H1 (cell line): ENCODE measurements at regions not wholly inside any gene's neighbourhood (a gene's known extent, or its start where the extent isn't known, plus 50 kb on each side); places are given as distances from the start of the nearest gene placed in this dataset.

Source experiments
- CTCF ChIA-PET: fragments of 300-600 bp; sonication (Branson Sonifier 250); formaldehyde crosslinking; loops from one replicate; lab custom pipeline; 2021; ENCODE audit not compliant: partially characterized antibody; lab: Charles Lee
- POLR2A ChIA-PET: fragments of 300-600 bp; sonication (Branson Sonifier 250); formaldehyde crosslinking; loops from one replicate; lab custom pipeline; 2021; ENCODE audit warnings: inconsistent platforms; ENCODE audit not compliant: partially characterized antibody; lab: Charles Lee
- DNase-seq, 2 experiments: peaks; one replicate each; pipeline versions ENCODE4 v3.0.0 to v3.0.0-alpha.2; 2010 to 2022; ENCODE audit warnings: low spot score in 2 of 2, low read depth in 1 of 2, mixed read lengths in 1 of 2
- FAIRE-seq: peaks from 2 replicates; lab custom pipeline; 2011; peaks lifted over from hg19 to GRCh38; lab: Jason Lieb, UNC
- H2AFZ ChIP-seq: 2 replicates; pipeline ENCODE4 v1.8.1; 2012; ENCODE audit warnings: low read length, inconsistent platforms
- H2AK5ac ChIP-seq: 2 replicates; pipeline ENCODE4 v1.6.1; 2013; ENCODE audit warnings: low read depth, low read length
- H2BK120ac ChIP-seq: replicated peaks from 2 replicates; pipeline ENCODE3; 2013; ENCODE audit warnings: low read depth, low read length, inconsistent platforms
- H2BK12ac ChIP-seq: 2 replicates; pipeline ENCODE4 v1.6.1; 2013; ENCODE audit warnings: low read depth, low read length
- H2BK15ac ChIP-seq: 2 replicates; pipeline ENCODE4 v1.6.1; 2013; ENCODE audit warnings: low read length
- H2BK20ac ChIP-seq: 2 replicates; pipeline ENCODE4 v1.6.1; 2013; ENCODE audit warnings: low read length
- H2BK5ac ChIP-seq: 2 replicates; pipeline ENCODE4 v1.6.1; 2013; ENCODE audit warnings: low read depth, low read length
- H3K14ac ChIP-seq: 2 replicates; pipeline ENCODE4 v1.6.1; 2013; ENCODE audit warnings: inconsistent platforms; ENCODE audit not compliant: insufficient read length
- H3K18ac ChIP-seq: 2 replicates; pipeline ENCODE4 v1.6.1; 2013; ENCODE audit warnings: low read length; ENCODE audit errors: extremely low read depth
- H3K23ac ChIP-seq: 2 replicates; pipeline ENCODE4 v1.6.1; 2013; ENCODE audit warnings: inconsistent platforms; ENCODE audit not compliant: insufficient read length
- H3K23me2 ChIP-seq: 2 replicates; pipeline ENCODE4 v1.6.1; 2013; ENCODE audit warnings: low read depth, low read length
- H3K27ac ChIP-seq: 2 replicates; pipeline ENCODE4 v1.6.1; 2011; ENCODE audit warnings: low read depth, low read length, inconsistent platforms
- H3K27me3 ChIP-seq, 4 experiments: replicated peaks in 1 of 4; 1 replicate in 1 of 4; 2 replicates in 3 of 4; pipeline versions ENCODE4 v1.6.1 to v1.8.1; 2011 to 2013; ENCODE audit warnings: low read length in 3 of 4, mild to moderate bottlenecking in 3 of 4, inconsistent platforms in 2 of 4, mixed read lengths in 2 of 4, moderate library complexity in 1 of 4; ENCODE audit not compliant: control insufficient read depth in 3 of 4, insufficient read depth in 3 of 4; ENCODE audit errors: extremely low read depth in 1 of 4
- H3K36me3 ChIP-seq, 4 experiments: 2 replicates each; pipeline versions ENCODE4 v1.6.1 to v1.8.1; 2011 to 2013; ENCODE audit warnings: mild to moderate bottlenecking in 4 of 4, low read length in 3 of 4, moderate library complexity in 2 of 4, control low read depth in 1 of 4, inconsistent platforms in 1 of 4; ENCODE audit not compliant: insufficient read depth in 4 of 4, control insufficient read depth in 2 of 4
- H3K4ac ChIP-seq: replicated peaks from 2 replicates; pipeline ENCODE3; 2013; ENCODE audit warnings: low read length, low read depth, mixed read lengths, inconsistent platforms; ENCODE audit not compliant: insufficient read length
- H3K4me1 ChIP-seq, 4 experiments: replicated peaks in 1 of 4; 1 replicate in 1 of 4; 2 replicates in 3 of 4; pipeline versions ENCODE4 v1.6.1 to v1.8.1; 2011 to 2013; ENCODE audit warnings: low read length in 3 of 4, inconsistent platforms in 2 of 4, mixed read lengths in 1 of 4; ENCODE audit not compliant: insufficient read depth in 4 of 4, control insufficient read depth in 3 of 4
- H3K4me2 ChIP-seq, 2 experiments: 2 replicates each; pipeline versions ENCODE4 v1.6.1 to v1.8.1; 2011 to 2013; ENCODE audit warnings: low read depth in 2 of 2, low read length in 2 of 2, control low read depth in 1 of 2, inconsistent platforms in 1 of 2, mild to moderate bottlenecking in 1 of 2; ENCODE audit not compliant: insufficient read depth in 1 of 2
- H3K4me3 ChIP-seq, 4 experiments: fragments of 200-600, 300-600 bp in 1 of 4; sonication (generic), shearing (Covaris generic), sonication (Bioruptor Twin) in 1 of 4; 2 replicates each; pipeline versions ENCODE4 v1.5.1 to v1.8.1; 2011 to 2016; ENCODE audit warnings: low read length in 4 of 4, low read depth in 3 of 4, control low read depth in 2 of 4, inconsistent platforms in 2 of 4, mild to moderate bottlenecking in 2 of 4, mixed read lengths in 1 of 4, moderate library complexity in 1 of 4; ENCODE audit not compliant: insufficient read depth in 2 of 4; ENCODE audit errors: extremely low read depth in 1 of 4
- H3K56ac ChIP-seq: replicated peaks from 2 replicates; pipeline ENCODE3; 2013; ENCODE audit warnings: low read depth, mild to moderate bottlenecking, mixed read lengths, low read length, inconsistent platforms; ENCODE audit not compliant: insufficient read length
- H3K79me1 ChIP-seq: 2 replicates; pipeline ENCODE4 v1.6.1; 2013; ENCODE audit warnings: low read depth, low read length, control low read depth
- H3K79me2 ChIP-seq, 2 experiments: 2 replicates each; pipeline versions ENCODE4 v1.6.1 to v1.8.1; 2012 to 2013; ENCODE audit warnings: low read length in 2 of 2, mild to moderate bottlenecking in 2 of 2, inconsistent platforms in 1 of 2; ENCODE audit not compliant: insufficient read depth in 2 of 2, control insufficient read depth in 1 of 2
- H3K9ac ChIP-seq, 4 experiments: replicated peaks in 1 of 4; 1 replicate in 1 of 4; 2 replicates in 3 of 4; pipeline versions ENCODE4 v1.6.1 to v1.8.1; 2011 to 2013; ENCODE audit warnings: low read depth in 3 of 4, low read length in 3 of 4, control low read depth in 2 of 4, mild to moderate bottlenecking in 2 of 4, moderate library complexity in 2 of 4, inconsistent platforms in 1 of 4; ENCODE audit errors: extremely low read depth in 1 of 4
- H3K9me3 ChIP-seq, 2 experiments: 2 replicates each; pipeline versions ENCODE4 v1.6.1 to v1.8.1; 2012 to 2013; ENCODE audit warnings: mild to moderate bottlenecking in 2 of 2, moderate library complexity in 2 of 2, control low read depth in 1 of 2, inconsistent platforms in 1 of 2, low read depth in 1 of 2, low read length in 1 of 2, mixed read lengths in 1 of 2; ENCODE audit not compliant: insufficient read depth in 2 of 2
- H4K20me1 ChIP-seq, 2 experiments: replicated peaks in 1 of 2; 2 replicates each; pipeline versions ENCODE3 to v1.8.1; 2011 to 2013; ENCODE audit warnings: inconsistent platforms in 2 of 2, low read length in 2 of 2, mild to moderate bottlenecking in 1 of 2; ENCODE audit not compliant: insufficient read depth in 2 of 2, control insufficient read depth in 1 of 2
- H4K5ac ChIP-seq: 2 replicates; pipeline ENCODE4 v1.6.1; 2013; ENCODE audit warnings: low read length, low read depth, mixed read lengths, inconsistent platforms; ENCODE audit not compliant: insufficient read length
- H4K8ac ChIP-seq: 2 replicates; pipeline ENCODE4 v1.8.0; 2013; ENCODE audit warnings: mild to moderate bottlenecking, moderate library complexity, low read length, inconsistent platforms; ENCODE audit not compliant: insufficient read depth; ENCODE audit errors: extremely low read depth
- H4K91ac ChIP-seq: replicated peaks from 2 replicates; pipeline ENCODE3; 2013; ENCODE audit warnings: low read length, mixed read lengths, inconsistent platforms; ENCODE audit not compliant: insufficient read length
- BACH1 ChIP-seq: IDR thresholded peaks from 2 replicates; pipeline ENCODE4 v1.6.1; 2012; ENCODE audit warnings: low read length, improper control_type of control experiment
- BCL11A ChIP-seq, 2 experiments: IDR thresholded peaks; one replicate each; pipeline ENCODE4 v1.6.1; 2011; ENCODE audit warnings: low read depth in 2 of 2, low read length in 2 of 2, mild to moderate bottlenecking in 2 of 2
- CBX8 ChIP-seq: fragments of 300-800, 300-1000 bp; sonication (generic); IDR thresholded peaks from 2 replicates; pipeline ENCODE4 v1.7.1; 2016; ENCODE audit warnings: low read depth, low read length, borderline replicate concordance
- KDM1A ChIP-seq: fragments of 200-600, 300-600 bp; sonication (generic); IDR thresholded peaks from 2 replicates; pipeline ENCODE4 v1.7.1; 2016; ENCODE audit warnings: mild to moderate bottlenecking, low read length, borderline replicate concordance
- KDM5A ChIP-seq: fragments of 200-600 bp; IDR thresholded peaks from 2 replicates; pipeline ENCODE4 v1.7.1; 2012; ENCODE audit warnings: mild to moderate bottlenecking, low read length, inconsistent platforms, mixed read lengths
- NRF1 ChIP-seq: IDR thresholded peaks from 2 replicates; pipeline ENCODE4 v1.6.1; 2011; ENCODE audit warnings: mild to moderate bottlenecking, low read depth, low read length, improper control_type of control experiment
- PHF8 ChIP-seq: fragments of 200-600 bp; sonication (generic); conservative IDR thresholded peaks from 2 replicates; pipeline ENCODE4 v1.7.1; 2012; ENCODE audit warnings: low read depth, mild to moderate bottlenecking, inconsistent platforms, low read length, moderate library complexity
- RNF2 ChIP-seq: fragments of 200-900, 300-1000 bp; sonication (generic); IDR thresholded peaks from 2 replicates; pipeline ENCODE4 v1.7.1; 2016; ENCODE audit warnings: borderline replicate concordance, low read depth, mild to moderate bottlenecking, antibody characterized with exemption, low read length; ENCODE audit not compliant: poor library complexity, severe bottlenecking; ENCODE audit errors: missing control alignments
- SIRT6 ChIP-seq: IDR thresholded peaks from one replicate; pipeline ENCODE4 v1.7.1; 2012; ENCODE audit warnings: low read length, inconsistent platforms
- SUZ12 ChIP-seq: fragments of 200-600 bp; sonication (generic); IDR thresholded peaks from 2 replicates; pipeline ENCODE4 v1.6.1; 2012; ENCODE audit warnings: mild to moderate bottlenecking, inconsistent platforms, low read length, moderate library complexity, mixed read lengths
- TAF7 ChIP-seq: optimal IDR thresholded peaks from 2 replicates; pipeline ENCODE3; 2011; ENCODE audit warnings: low read depth, mild to moderate bottlenecking, inconsistent platforms, low read length, moderate library complexity, borderline replicate concordance
- WGBS, 2 experiments: shearing (Covaris generic) in 1 of 2; methylation state at CpG; one replicate each; pipeline versions ENCODE4 v1.1.6 to v1.1.7; 2013 to 2015; ENCODE audit warnings: low lambda C conversion rate in 2 of 2, mixed read lengths in 2 of 2, inconsistent platforms in 1 of 2, low coverage in 1 of 2, missing lambda C conversion rate in 1 of 2; ENCODE audit not compliant: insufficient replicate concordance in 2 of 2, insufficient coverage in 1 of 2, insufficient read length in 1 of 2; ENCODE audit errors: extremely low coverage in 1 of 2, missing lambda C conversion rate in 1 of 2; 5-methylcytosine and 5-hydroxymethylcytosine counted together

DNA sequence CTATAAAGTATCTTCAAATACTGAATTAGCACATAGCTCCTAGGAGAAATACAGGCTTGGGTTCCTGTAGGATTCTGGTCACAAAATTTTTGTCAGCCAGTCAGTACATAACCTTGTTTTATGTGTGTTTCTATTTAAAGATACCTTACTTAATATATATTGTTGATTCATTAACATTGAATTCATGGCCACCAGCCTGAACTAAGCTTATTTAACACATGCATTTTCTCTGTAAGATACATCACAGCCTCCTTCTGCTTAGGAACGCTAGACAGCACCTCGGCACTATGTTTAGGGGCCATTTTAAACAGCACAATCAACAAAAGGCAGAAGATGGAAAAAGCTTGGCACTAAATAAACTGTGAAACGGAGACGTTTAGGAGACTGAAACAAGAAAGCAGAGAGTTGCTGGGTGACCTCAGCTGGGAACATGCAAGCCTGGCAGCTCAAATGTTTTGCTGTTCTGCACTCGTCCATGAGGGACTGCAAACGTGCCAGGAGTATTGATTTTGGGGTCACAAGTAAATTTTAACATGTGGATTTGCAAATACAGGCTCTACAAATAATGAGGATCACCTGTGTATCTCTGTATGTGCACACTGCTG lies 432.2 kb upstream of the TPM1 start:
- Histone ChIP-seq H3K23me2 (no peaks in the 10 kb centered on the region), H4K8ac (no peak overlapping the region), H3K23ac (no peak overlapping the region), H2BK20ac (no peak overlapping the region), H2BK15ac (no peak overlapping the region), H3K4me2 (no peak overlapping the region), H2BK120ac (no peak overlapping the region), H3K79me1 (no peaks in the 10 kb centered on the region), H3K14ac (no peak overlapping the region), H3K9me3 (no peaks in the 10 kb centered on the region), H4K91ac (no peak overlapping the region), H2BK5ac (no peak overlapping the region), H3K18ac (no peak overlapping the region), H3K79me2 (no peaks in the 10 kb centered on the region), H4K20me1 (no peaks in the 10 kb centered on the region), H2AK5ac (no peak overlapping the region), H3K56ac (no peak overlapping the region), H3K27ac (no peak overlapping the region), H4K5ac (no peak overlapping the region), H2AFZ (no peak overlapping the region), H3K36me3 (no peaks in the 10 kb centered on the region), H3K4me3 (no peak overlapping the region), H3K4me1 (no peaks in the 10 kb centered on the region), H3K9ac (no peak overlapping the region)
- no peak for DNase-seq
- 85% methylated on average over 6 of the region's 6 CpGs; no CpG with 5 or more reads in 1 of the 2 experiments for WGBS, 2 experiments
- ChIA-PET CTCF (interaction anchor here (0.8 to 1.1 kb wide), 3 partner anchors 11 to 124 kb away, joined by 3 read pairs; no protein-coding TSS in a partner anchor), POLR2A (no interaction called here)
- TF ChIP-seq CBX8, result no peak
- TF ChIP-seq RNF2, result no peak
- TF ChIP-seq KDM5A, result no peak
- TF ChIP-seq PHF8, result no peak
- TF ChIP-seq TAF7, result no peak
- TF ChIP-seq BACH1, result no peak
- no peak for TF ChIP-seq NRF1
- TF ChIP-seq SUZ12, result no peak
- no peak for TF ChIP-seq KDM1A
- TF ChIP-seq BCL11A (IDR thresholded peaks at IDR 0.05; ENCODE audit: low read depth in 2 of 2, low read length in 2 of 2), result no peak
- TF ChIP-seq SIRT6, result no peak
- TF ChIP-seq, all 59 proteins: peak for 0
- Histone ChIP-seq H2BK12ac (no peak overlapping the region), H3K4ac (no peak overlapping the region), H3K27me3 (no peaks in the 10 kb centered on the region)
- no peak for FAIRE-seq
